GM06990 (cell line): ENCODE measurements at regions not wholly inside any gene's neighbourhood (a gene's known extent, or its start where the extent isn't known, plus 50 kb on each side); places are given as distances from the start of the nearest gene placed in this dataset.

Experiments used
- DNase-seq: peaks from one replicate; pipeline ENCODE4 v3.0.0-alpha.2; 2011; ENCODE audit not compliant: insufficient read length; ENCODE audit errors: extremely low read depth
- H3K27me3 ChIP-seq: replicated peaks from 2 replicates; pipeline ENCODE4 v1.6.0; 2011; ENCODE audit warnings: low read length; ENCODE audit not compliant: control insufficient read depth, insufficient read depth
- H3K36me3 ChIP-seq: 2 replicates; pipeline ENCODE4 v1.5.1; 2011; ENCODE audit warnings: low read length; ENCODE audit not compliant: control insufficient read depth, insufficient read depth
- H3K4me3 ChIP-seq: replicated peaks from 2 replicates; pipeline ENCODE4 v1.5.1; 2011; ENCODE audit warnings: low read depth, mild to moderate bottlenecking, control low read depth, low read length
- CTCF ChIP-seq: IDR thresholded peaks from 2 replicates; pipeline ENCODE4 v1.5.1; 2011; ENCODE audit warnings: low read length, control low read depth, mild to moderate bottlenecking, inconsistent platforms; ENCODE audit not compliant: insufficient read depth, poor library complexity, severe bottlenecking

DNA sequence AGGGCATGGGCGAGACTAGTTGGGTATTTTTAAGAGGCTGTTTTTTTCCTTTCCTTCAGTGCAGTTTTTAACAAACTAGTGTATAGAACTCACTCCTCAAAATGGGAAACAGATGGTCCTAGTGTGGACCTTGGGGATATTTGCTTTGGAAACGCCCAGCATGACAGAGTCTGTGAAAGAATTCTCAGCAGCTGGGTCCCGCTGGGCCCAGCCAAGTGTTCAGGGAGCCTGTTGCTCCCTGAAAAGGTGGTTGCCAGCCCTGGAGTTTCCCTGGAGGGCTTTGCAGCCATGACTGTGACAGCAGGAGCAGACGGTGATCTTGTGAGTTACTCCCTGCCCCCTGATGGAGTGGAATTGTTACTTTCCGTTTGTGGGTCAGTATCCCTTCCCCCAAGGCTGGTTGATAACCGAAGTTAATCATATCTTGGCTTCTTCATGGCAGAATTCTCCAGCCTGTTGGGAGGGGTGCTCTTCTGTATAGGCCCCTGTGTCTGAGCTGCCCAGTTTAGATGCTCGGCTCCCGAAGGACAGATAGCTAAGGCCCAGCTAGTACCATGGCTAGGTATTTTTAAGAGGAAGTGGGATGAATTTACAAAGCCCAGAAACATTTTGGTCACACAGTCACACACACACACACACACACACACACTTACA lies 278.6 kb upstream of the HABP2 start:
- no peak for TF ChIP-seq CTCF
- peaks cover 2% of the 10 kb centered on the region; the same call in 1 of the 2 replicates for H3K27me3 ChIP-seq
- no peak for DNase-seq
- no peak overlapping the region for H3K4me3 ChIP-seq
- no peaks in the 10 kb centered on the region for H3K36me3 ChIP-seq

- no peak for TF ChIP-seq CTCF
- Histone ChIP-seq H3K27me3 (no peaks in the 10 kb centered on the region; the same call in 1 of the 2 replicates), H3K4me3 (no peak overlapping the region), H3K36me3 (no peaks in the 10 kb centered on the region)
- DNase-seq: no peak
Observed at GRCh38 chr10:113278221-113278620, 274.6 kb upstream of the HABP2 start.

DNA sequence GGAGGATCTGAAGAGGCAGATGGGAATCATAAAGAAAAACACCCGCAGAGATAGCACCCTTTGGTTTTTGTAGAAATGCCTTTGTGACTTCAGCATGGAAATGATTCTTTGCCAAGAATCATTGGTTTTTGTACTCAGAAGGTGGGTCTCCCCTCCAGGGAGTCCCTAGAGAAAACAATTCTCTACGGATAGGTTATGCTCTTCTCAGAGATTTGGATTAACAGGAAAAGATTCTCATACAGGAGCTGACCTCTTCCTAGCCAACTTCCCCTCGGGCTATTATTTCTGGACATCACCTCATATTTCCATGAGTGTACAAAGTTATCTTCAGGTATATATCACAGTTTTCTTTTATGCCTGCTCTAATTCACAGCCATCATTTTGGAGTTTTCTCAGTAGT lies 274.2 kb upstream of the HABP2 start:
- Histone ChIP-seq H3K36me3 (no peaks in the 10 kb centered on the region), H3K4me3 (no peak overlapping the region), H3K27me3 (no peaks in the 10 kb centered on the region)
- no peak for TF ChIP-seq CTCF
- DNase-seq: no peak

GRCh38 chr10:113279262-113279661 lies 273.6 kb upstream of the HABP2 start:
- Histone ChIP-seq H3K4me3 (no peak overlapping the region), H3K36me3 (no peaks in the 10 kb centered on the region), H3K27me3 (no peaks in the 10 kb centered on the region)
- no peak for TF ChIP-seq CTCF
- DNase-seq: no peak

- no peak for DNase-seq
- Histone ChIP-seq H3K4me3 (no peak overlapping the region), H3K36me3 (no peaks in the 10 kb centered on the region), H3K27me3 (no peaks in the 10 kb centered on the region; the same call in 1 of the 2 replicates)
- TF ChIP-seq CTCF: no peak
Observed at GRCh38 chr10:113282564-113282963, 270.3 kb upstream of the HABP2 start.

GRCh38 chr10:113283189-113283588 lies 269.7 kb upstream of the HABP2 start:
- H3K27me3 ChIP-seq: no peaks in the 10 kb centered on the region; the same call in 1 of the 2 replicates
- DNase-seq: no peak
- no peak for TF ChIP-seq CTCF
- H3K4me3 ChIP-seq: no peak overlapping the region
- no peaks in the 10 kb centered on the region for H3K36me3 ChIP-seq
